PC-3 (cell line): ENCODE measurements at regions not wholly inside any gene's neighbourhood (a gene's known extent, or its start where the extent isn't known, plus 50 kb on each side); places are given as distances from the start of the nearest gene placed in this dataset.

ENCODE experiments used
- ATAC-seq: fragments of 200-7000 bp; cut with Tn5 transposase; 2 replicates; pipeline ENCODE4 v1.9.1; 2020; ENCODE audit warnings: mild to moderate bottlenecking, moderate library complexity
- BruUV-seq: library from RNA; stranded (reverse); fragments of 400-500 nt; replicated peaks from 2 replicates; lab custom pipeline; 2021; lab: Mats Ljungman, UMichigan
- CTCF ChIA-PET: fragments of 300-600 bp; sonication (Branson Sonifier 250); formaldehyde crosslinking; loops from one replicate; lab custom pipeline; 2022; ENCODE audit warnings: antibody characterized with exemption; lab: Charles Lee
- POLR2A ChIA-PET: fragments of 300-600 bp; sonication (Branson Sonifier 250); formaldehyde crosslinking; loops from one replicate; lab custom pipeline; 2022; ENCODE audit warnings: antibody characterized with exemption; ENCODE audit not compliant: unreplicated experiment; lab: Charles Lee
- DNase-seq: peaks from one replicate; pipeline ENCODE4 v3.0.0-alpha.2; 2015
- H2AFZ ChIP-seq: fragments of 300-600 bp; sonication (generic); 2 replicates; pipeline ENCODE4 v1.6.0; 2016; ENCODE audit warnings: antibody characterized with exemption, low read length
- H3F3A ChIP-seq: fragments of 300-600 bp; sonication (generic); one replicate; pipeline ENCODE4 v1.6.0; 2017; ENCODE audit warnings: antibody characterized with exemption, low read length, control low read depth, mild to moderate bottlenecking; ENCODE audit not compliant: unreplicated experiment
- H3K27ac ChIP-seq: fragments of 300-600 bp; sonication (generic); 2 replicates; pipeline ENCODE4 v1.5.1; 2016; ENCODE audit warnings: mild to moderate bottlenecking, low read length
- H3K27me3 ChIP-seq: fragments of 300-600 bp; sonication (generic); 2 replicates; pipeline ENCODE4 v1.6.1; 2016; ENCODE audit warnings: low read length, mixed read lengths
- H3K36me3 ChIP-seq: fragments of 300-600 bp; sonication (generic); 2 replicates; pipeline ENCODE4 v1.6.1; 2016; ENCODE audit warnings: low read depth, mixed run types, low read length, mixed read lengths
- H3K4me1 ChIP-seq: fragments of 300-600 bp; sonication (generic); 2 replicates; pipeline ENCODE4 v1.5.1; 2016; ENCODE audit warnings: low read length; ENCODE audit not compliant: insufficient read depth
- H3K4me2 ChIP-seq: fragments of 300-600 bp; sonication (generic); 2 replicates; pipeline ENCODE4 v1.6.0; 2016; ENCODE audit warnings: low read length
- H3K4me3 ChIP-seq: fragments of 300-600 bp; sonication (generic); 2 replicates; pipeline ENCODE4 v1.5.1; 2016; ENCODE audit warnings: mild to moderate bottlenecking, low read length, mixed read lengths
- H3K79me2 ChIP-seq: fragments of 300-600 bp; sonication (generic); 2 replicates; pipeline ENCODE4 v1.6.1; 2017; ENCODE audit warnings: low read length, mixed read lengths
- H3K9ac ChIP-seq: fragments of 300-600 bp; sonication (generic); 2 replicates; pipeline ENCODE4 v1.6.0; 2016; ENCODE audit warnings: mild to moderate bottlenecking, low read length
- H3K9me2 ChIP-seq: fragments of 300-600 bp; sonication (generic); replicated peaks from 2 replicates; pipeline ENCODE4 v1.6.1; 2016; ENCODE audit warnings: mixed run types, low read length, mixed read lengths
- H3K9me3 ChIP-seq: fragments of 300-600 bp; sonication (generic); 2 replicates; pipeline ENCODE4 v1.6.1; 2016; ENCODE audit warnings: low read length, mixed read lengths
- H4K20me1 ChIP-seq: fragments of 300-600 bp; sonication (generic); 2 replicates; pipeline ENCODE4 v1.6.1; 2016; ENCODE audit warnings: low read length, mixed read lengths
- CTCF ChIP-seq: fragments of 300-600 bp; sonication (generic); conservative IDR thresholded peaks from 2 replicates; pipeline ENCODE4 v1.5.1; 2017; ENCODE audit warnings: antibody characterized with exemption, low read depth, mild to moderate bottlenecking, low read length
- EZH2 ChIP-seq: fragments of 300-600 bp; sonication (generic); IDR thresholded peaks from one replicate; pipeline ENCODE4 v1.6.1; 2017; ENCODE audit warnings: antibody characterized with exemption, mild to moderate bottlenecking, low read length; ENCODE audit not compliant: unreplicated experiment
- EZH2phosphoT487 ChIP-seq: fragments of 300-600 bp; sonication (generic); IDR thresholded peaks from 2 replicates; pipeline ENCODE4 v1.6.1; 2018; ENCODE audit warnings: mild to moderate bottlenecking, antibody characterized with exemption, low read length, borderline replicate concordance
- intact Hi-C: fragments of 100-400 bp; cut with micrococcal nuclease; formaldehyde crosslinking; loops from 2 replicates; pipeline ENCODE4 v1.9.0; 2023

- ATAC-seq: no peak
- H3K4me2 ChIP-seq: no peak overlapping the region
- H3K27me3 ChIP-seq: no peaks in the 10 kb centered on the region
- H3K79me2 ChIP-seq: no peaks in the 10 kb centered on the region
- no peak overlapping the region for H3K27ac ChIP-seq
- no peak overlapping the region for H3K9ac ChIP-seq
- H3K4me3 ChIP-seq: no peak overlapping the region
- no peak for DNase-seq
- peaks cover 17% of the 10 kb centered on the region; the same call in 1 of the 2 replicates for H3K9me3 ChIP-seq
- no peaks in the 10 kb centered on the region for H3F3A ChIP-seq
- ChIA-PET CTCF (no interaction called here), POLR2A (no interaction called here)
- no peaks in the 10 kb centered on the region for H3K36me3 ChIP-seq
- BruUV-seq: no TSS peak
- no peaks in the 10 kb centered on the region for H3K9me2 ChIP-seq
- H2AFZ ChIP-seq: no peak overlapping the region
- H4K20me1 ChIP-seq: no peaks in the 10 kb centered on the region
- H3K4me1 ChIP-seq: no peaks in the 10 kb centered on the region
- TF ChIP-seq CTCF (no peak), EZH2 (no peak), EZH2phosphoT487 (no peak)
- intact Hi-C loops: no loop called here
Measured at GRCh38 chr14:86088156-86088555, 558.2 kb downstream of the FLRT2 start.

- Histone ChIP-seq H3K27ac (no peak overlapping the region), H2AFZ (no peak overlapping the region), H3K36me3 (no peaks in the 10 kb centered on the region), H3K4me3 (no peak overlapping the region), H3K4me2 (no peak overlapping the region), H3F3A (no peaks in the 10 kb centered on the region), H3K4me1 (no peaks in the 10 kb centered on the region), H3K79me2 (no peaks in the 10 kb centered on the region), H3K27me3 (no peaks in the 10 kb centered on the region), H4K20me1 (no peaks in the 10 kb centered on the region), H3K9ac (no peak overlapping the region), H3K9me3 (peaks cover 17% of the 10 kb centered on the region; the same call in 1 of the 2 replicates), H3K9me2 (no peaks in the 10 kb centered on the region)
- intact Hi-C loops: no loop called here
- TF ChIP-seq EZH2phosphoT487: no peak
- TF ChIP-seq EZH2: no peak
- no peak for TF ChIP-seq CTCF
- DNase-seq (no peak), ATAC-seq (no peak)
- ChIA-PET CTCF (no interaction called here), POLR2A (no interaction called here)
- BruUV-seq: no TSS peak
Measured at GRCh38 chr14:86087377-86087776, 557.4 kb downstream of the FLRT2 start.

- intact Hi-C loops: no loop called here
- BruUV-seq: no TSS peak
- Histone ChIP-seq H3K4me1 (no peaks in the 10 kb centered on the region), H3K9me3 (peaks cover 14% of the 10 kb centered on the region; the same call in 1 of the 2 replicates), H3K79me2 (no peaks in the 10 kb centered on the region), H3K27ac (no peak overlapping the region), H3F3A (no peaks in the 10 kb centered on the region), H3K4me3 (no peak overlapping the region), H3K36me3 (no peaks in the 10 kb centered on the region), H4K20me1 (no peaks in the 10 kb centered on the region), H2AFZ (no peak overlapping the region), H3K4me2 (no peak overlapping the region), H3K9me2 (no peaks in the 10 kb centered on the region), H3K27me3 (no peaks in the 10 kb centered on the region), H3K9ac (no peak overlapping the region)
- TF ChIP-seq CTCF: no peak
- no peak for TF ChIP-seq EZH2phosphoT487
- no peak for TF ChIP-seq EZH2
- ATAC-seq (no peak), DNase-seq (no peak)
- ChIA-PET CTCF (no interaction called here), POLR2A (no interaction called here)
Measured at GRCh38 chr14:86086962-86087361, 557.0 kb downstream of the FLRT2 start.
